ENCODE measurements at regions not wholly inside any gene's neighbourhood (a gene's known extent, or its start where the extent isn't known, plus 50 kb on each side); places are given as distances from the start of the nearest gene placed in this dataset.

GRCh38 chr11:98659431-98659830 is 361.3 kb upstream of the CNTN5 start:
- TF ChIP-seq ZBTB11 (CRISPR knock-in tag; IDR thresholded peaks at IDR 0.05) = no peak
- no peak for TF ChIP-seq DPF2 (IDR thresholded peaks at IDR 0.05)
- TF ChIP-seq, protein P1, sequence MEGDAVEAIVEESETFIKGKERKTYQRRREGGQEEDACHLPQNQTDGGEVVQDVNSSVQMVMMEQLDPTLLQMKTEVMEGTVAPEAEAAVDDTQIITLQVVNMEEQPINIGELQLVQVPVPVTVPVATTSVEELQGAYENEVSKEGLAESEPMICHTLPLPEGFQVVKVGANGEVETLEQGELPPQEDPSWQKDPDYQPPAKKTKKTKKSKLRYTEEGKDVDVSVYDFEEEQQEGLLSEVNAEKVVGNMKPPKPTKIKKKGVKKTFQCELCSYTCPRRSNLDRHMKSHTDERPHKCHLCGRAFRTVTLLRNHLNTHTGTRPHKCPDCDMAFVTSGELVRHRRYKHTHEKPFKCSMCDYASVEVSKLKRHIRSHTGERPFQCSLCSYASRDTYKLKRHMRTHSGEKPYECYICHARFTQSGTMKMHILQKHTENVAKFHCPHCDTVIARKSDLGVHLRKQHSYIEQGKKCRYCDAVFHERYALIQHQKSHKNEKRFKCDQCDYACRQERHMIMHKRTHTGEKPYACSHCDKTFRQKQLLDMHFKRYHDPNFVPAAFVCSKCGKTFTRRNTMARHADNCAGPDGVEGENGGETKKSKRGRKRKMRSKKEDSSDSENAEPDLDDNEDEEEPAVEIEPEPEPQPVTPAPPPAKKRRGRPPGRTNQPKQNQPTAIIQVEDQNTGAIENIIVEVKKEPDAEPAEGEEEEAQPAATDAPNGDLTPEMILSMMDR (IDR thresholded peaks at IDR 0.05 in 2 of 3, conservative IDR thresholded peaks at IDR 0.05 in 1 of 3; ENCODE audit: control insufficient read depth in 2 of 3, extremely low read depth in 1 of 3, insufficient read depth in 1 of 3, low read depth in 3 of 3, low read length in 3 of 3) = no peak
- no peak for TF ChIP-seq TAF1 (IDR thresholded peaks at IDR 0.05; ENCODE audit: borderline replicate concordance, low read depth, low read length)

Measured in GM12878 (cell line).